SJSA1 (cell line): ENCODE measurements at regions not wholly inside any gene's neighbourhood (a gene's known extent, or its start where the extent isn't known, plus 50 kb on each side); places are given as distances from the start of the nearest gene placed in this dataset.
A peak's percentile ranks its signal among the peaks of the same experiment; 100 is the strongest.
"Not testable (repeated sequence)": the region's sequence is repeated elsewhere in the genome, so short reads cannot be mapped to it uniquely, and the experiment has no call there.

Source experiments
- DNase-seq, 2 experiments: peaks; one replicate each; pipeline ENCODE4 v3.0.0-alpha.2; 2015 to 2020; ENCODE audit warnings: low spot score in 2 of 2, low read depth in 1 of 2
- H3K27ac ChIP-seq: fragments of 250-450 bp; sonication (Bioruptor Pico); 2 replicates; pipeline ENCODE4 v1.5.1; 2020; ENCODE audit warnings: mild to moderate bottlenecking, moderate library complexity
- H3K27me3 ChIP-seq: fragments of 250-450 bp; sonication (Bioruptor Pico); replicated peaks from 2 replicates; pipeline ENCODE4 v1.5.1; 2020; ENCODE audit warnings: mild to moderate bottlenecking, moderate library complexity
- H3K36me3 ChIP-seq: fragments of 250-450 bp; sonication (Bioruptor Pico); 2 replicates; pipeline ENCODE4 v1.5.1; 2020; ENCODE audit warnings: mild to moderate bottlenecking
- H3K4me1 ChIP-seq: fragments of 250-450 bp; sonication (Bioruptor Pico); replicated peaks from 2 replicates; pipeline ENCODE4 v1.6.1; 2021; ENCODE audit warnings: mild to moderate bottlenecking
- H3K4me3 ChIP-seq: fragments of 250-450 bp; sonication (Bioruptor Pico); 2 replicates; pipeline ENCODE4 v1.5.1; 2020; ENCODE audit warnings: mild to moderate bottlenecking
- H3K9me3 ChIP-seq: fragments of 250-450 bp; sonication (Bioruptor Pico); replicated peaks from 2 replicates; pipeline ENCODE4 v1.5.1; 2020; ENCODE audit warnings: mild to moderate bottlenecking

DNA sequence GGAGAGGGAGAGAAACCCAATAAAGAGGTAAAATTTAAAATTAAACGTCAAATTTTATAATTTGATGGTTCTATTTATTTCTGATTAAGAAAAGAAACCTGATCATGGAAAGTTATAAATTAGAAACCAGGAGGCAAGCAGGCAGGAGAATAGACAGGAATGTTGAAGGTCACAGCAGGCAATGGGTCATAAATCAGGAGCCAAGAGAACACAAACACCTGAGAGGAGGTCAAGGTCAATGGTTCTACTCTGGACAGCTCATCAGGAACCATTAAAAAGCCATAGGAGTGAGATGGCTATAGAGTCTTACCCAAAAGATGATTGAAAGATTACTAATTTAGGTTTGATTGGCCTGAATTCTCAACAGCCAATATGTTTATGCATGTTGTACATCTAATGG, 126.9 kb upstream of the HCCS start:
- DNase-seq, result no peak
- Histone ChIP-seq H3K4me3 (no peak overlapping the region), H3K27me3 (no peaks in the 10 kb centered on the region), H3K27ac (no peak overlapping the region), H3K9me3 (no peaks in the 10 kb centered on the region), H3K4me1 (peaks cover 28% of the 10 kb centered on the region), H3K36me3 (no peaks in the 10 kb centered on the region)

DNA sequence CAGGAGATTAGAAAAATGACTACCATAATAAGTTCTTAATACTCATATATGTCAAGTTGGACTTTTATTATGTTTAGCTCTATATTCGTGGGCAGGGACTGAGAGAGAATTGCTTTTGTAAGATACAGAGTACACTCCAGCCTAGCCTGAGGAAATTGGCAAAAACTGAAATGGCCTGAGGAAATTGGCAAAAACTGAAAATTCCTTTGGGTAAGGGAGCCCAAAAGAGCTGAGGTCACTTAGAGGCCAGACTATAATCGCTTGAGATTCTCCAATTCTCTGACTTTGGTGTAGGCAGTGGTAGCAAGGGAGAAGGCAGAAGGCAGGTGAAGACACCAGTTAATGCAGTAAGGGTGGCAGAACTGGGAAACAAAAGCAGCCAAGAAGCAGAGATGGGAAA, 124.5 kb upstream of the HCCS start:
- Histone ChIP-seq H3K36me3 (no peaks in the 10 kb centered on the region), H3K4me1 (peaks cover 37% of the 10 kb centered on the region), H3K9me3 (no peaks in the 10 kb centered on the region), H3K4me3 (no peak overlapping the region), H3K27ac (no peak overlapping the region), H3K27me3 (no peaks in the 10 kb centered on the region)
- DNase-seq, result no peak

DNA sequence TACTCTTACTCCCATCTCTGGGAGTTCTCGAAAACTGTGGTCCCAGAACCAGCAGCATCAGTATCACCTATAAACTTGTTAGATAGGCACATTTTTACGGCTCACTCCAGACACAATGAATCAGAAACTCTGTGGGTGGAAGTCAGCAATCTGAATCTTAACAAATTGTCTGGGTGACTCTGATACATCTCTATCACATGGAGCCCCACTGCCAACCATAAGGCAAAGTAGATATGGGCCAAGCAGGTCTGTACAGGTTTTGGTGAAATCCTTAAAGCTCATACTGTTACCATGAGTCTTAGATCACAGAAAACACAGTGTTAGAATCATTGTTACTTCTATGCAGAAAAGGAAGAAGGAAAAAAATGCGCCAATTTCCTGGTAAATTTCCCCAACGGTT, 122.5 kb upstream of the HCCS start:
- no peaks in the 10 kb centered on the region for H3K9me3 ChIP-seq

DNA sequence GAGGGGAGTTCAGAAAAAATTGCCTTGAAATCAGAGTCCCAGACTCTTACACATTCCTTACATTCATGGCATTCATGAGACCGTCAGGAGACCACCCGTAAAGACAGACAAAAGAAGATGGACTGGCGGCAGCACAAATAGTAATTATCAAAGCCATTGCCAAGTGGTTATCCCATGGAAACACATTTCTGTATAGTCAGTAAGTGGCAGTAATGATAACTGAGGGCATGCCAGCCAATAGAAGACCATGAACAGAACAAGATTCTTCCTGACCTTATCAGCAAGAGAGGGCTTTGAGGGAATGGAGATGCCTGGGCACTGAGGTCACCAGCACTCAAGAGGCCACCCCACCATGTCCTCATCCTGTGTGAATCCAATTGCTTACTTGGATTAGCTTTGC, 121.7 kb upstream of the HCCS start:
- peak overlapping the region; percentile 97 for H3K27ac ChIP-seq
- H3K36me3 ChIP-seq, result no peaks in the 10 kb centered on the region
- H3K27me3 ChIP-seq, result no peaks in the 10 kb centered on the region
- peaks cover 33% of the 10 kb centered on the region for H3K4me1 ChIP-seq
- DNase-seq, result peak; percentile 86 to 90
- no peak overlapping the region for H3K4me3 ChIP-seq
- H3K9me3 ChIP-seq, result no peaks in the 10 kb centered on the region

More for the DNA sequence above, 122.5 kb upstream of the HCCS start:
- H3K36me3 ChIP-seq, result no peaks in the 10 kb centered on the region
- H3K27ac ChIP-seq, result peak overlapping the region; percentile 97
- no peaks in the 10 kb centered on the region for H3K27me3 ChIP-seq
- peak in 1 of 2 experiments; percentile 39 for DNase-seq
- peaks cover 33% of the 10 kb centered on the region for H3K4me1 ChIP-seq
- no peak overlapping the region for H3K4me3 ChIP-seq

DNA sequence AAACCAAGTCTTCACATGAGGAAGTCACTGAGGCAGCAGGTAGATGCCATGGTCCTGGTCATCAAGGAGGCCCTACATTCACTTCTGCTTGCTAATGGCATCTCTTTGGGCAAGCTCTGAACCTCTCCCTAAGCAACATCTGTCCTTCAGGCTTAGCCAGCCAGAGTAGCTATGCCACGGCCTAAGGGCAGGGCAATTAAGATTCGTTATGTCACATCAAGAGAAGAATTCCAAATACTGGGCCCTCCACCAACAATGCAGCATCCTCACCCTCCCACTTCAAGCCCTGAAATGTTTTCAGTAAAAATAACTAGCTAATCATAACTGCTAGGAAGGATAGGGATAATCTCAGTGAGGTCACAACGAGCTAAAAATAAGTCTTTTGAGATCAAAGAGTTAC, 120.7 kb upstream of the HCCS start:
- Histone ChIP-seq H3K9me3 (no peaks in the 10 kb centered on the region), H3K27me3 (no peaks in the 10 kb centered on the region), H3K27ac (peak overlapping the region; percentile 97), H3K4me3 (no peak overlapping the region), H3K4me1 (peaks cover 33% of the 10 kb centered on the region), H3K36me3 (no peaks in the 10 kb centered on the region)
- peak in 1 of 2 experiments; percentile 7 for DNase-seq

DNA sequence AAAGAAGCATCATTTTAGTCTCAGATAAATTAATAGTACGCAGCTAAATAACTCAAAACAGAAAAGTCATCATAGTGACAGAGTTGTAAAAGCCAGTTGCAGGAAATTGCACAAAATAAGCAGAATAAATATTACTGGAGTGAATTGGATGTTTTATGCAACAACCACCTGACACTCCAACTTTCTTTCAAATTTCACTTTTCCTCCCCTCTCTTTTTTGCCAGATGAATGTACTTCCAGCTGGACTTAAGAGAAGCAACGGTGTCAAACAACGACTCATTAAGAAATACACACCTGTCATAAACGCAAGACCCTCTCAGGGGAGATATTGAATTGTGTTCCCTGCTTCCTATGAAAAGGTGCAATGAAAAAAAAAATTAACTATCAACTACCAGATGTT, 120.2 kb upstream of the HCCS start:
- peaks cover 33% of the 10 kb centered on the region for H3K4me1 ChIP-seq
- H3K9me3 ChIP-seq, result no peaks in the 10 kb centered on the region
- H3K27ac ChIP-seq, result peak overlapping the region; percentile 97
- no peak for DNase-seq
- no peak overlapping the region for H3K4me3 ChIP-seq
- no peaks in the 10 kb centered on the region for H3K36me3 ChIP-seq
- H3K27me3 ChIP-seq, result no peaks in the 10 kb centered on the region

DNA sequence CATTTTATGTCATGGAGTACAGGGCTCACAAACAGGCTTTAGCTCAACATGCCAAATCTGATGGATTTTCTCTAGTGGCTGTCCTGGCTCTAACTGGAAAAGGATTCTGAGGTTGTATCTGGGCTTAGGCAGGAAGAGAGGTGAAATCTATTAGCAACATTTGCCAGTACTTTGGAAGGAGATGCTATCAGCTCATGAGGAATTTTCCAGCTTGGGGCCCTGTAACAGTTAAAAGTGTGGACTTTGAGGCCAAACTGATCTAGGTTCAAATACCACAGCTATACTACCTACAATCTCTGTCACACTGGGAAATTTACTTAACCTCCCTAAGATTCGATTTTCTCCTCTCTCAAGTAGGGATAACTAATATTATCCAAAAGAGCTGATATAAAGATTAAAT, 119.0 kb upstream of the HCCS start:
- H3K9me3 ChIP-seq, result no peaks in the 10 kb centered on the region
- peaks cover 33% of the 10 kb centered on the region for H3K4me1 ChIP-seq
- no peaks in the 10 kb centered on the region for H3K36me3 ChIP-seq
- no peak overlapping the region for H3K4me3 ChIP-seq
- H3K27me3 ChIP-seq, result no peaks in the 10 kb centered on the region
- no peak for DNase-seq
- H3K27ac ChIP-seq, result no peak overlapping the region

DNA sequence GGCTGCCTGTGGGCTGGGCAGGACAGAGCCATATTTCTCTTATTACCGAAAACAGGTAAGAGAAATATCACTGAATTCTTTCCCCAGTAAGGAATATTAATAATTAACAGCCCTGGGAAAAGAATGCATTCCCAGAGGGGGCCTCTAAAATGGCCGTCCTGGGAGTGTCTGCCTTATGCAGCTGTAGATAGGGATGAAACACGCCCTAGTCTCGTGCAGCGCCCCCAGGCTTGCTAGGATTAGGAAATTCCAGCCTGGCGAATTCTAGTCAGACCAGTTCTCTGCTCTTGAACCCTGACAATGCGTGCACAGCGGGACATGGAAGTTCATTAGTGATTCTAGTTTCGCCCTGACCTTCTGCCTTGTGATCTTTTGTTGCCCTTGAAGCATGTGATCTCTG, 104.1 kb upstream of the HCCS start:
- DNase-seq, H3K27me3 ChIP-seq, H3K4me1 ChIP-seq, H3K9me3 ChIP-seq, H3K27ac ChIP-seq, H3K36me3 ChIP-seq, H3K4me3 ChIP-seq: not testable (repeated sequence)

DNA sequence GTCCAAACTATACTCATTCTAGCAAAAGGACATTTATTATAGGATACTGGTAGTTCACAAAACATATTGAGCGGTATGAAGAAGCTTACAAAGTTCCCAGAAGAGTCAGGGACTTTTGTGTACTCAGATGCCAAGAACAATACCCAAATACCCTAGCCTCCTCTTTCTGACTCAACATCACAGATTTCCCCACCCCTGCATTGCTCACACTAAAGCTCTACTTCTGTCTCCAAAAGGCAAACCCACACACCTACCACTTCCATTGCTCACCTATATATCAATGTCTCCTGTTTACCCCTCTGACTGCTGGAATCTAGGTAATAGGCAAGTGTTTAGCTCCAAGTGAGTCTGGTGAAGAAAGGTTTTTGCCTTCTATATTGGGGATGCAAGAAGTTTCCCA, 100.7 kb upstream of the HCCS start:
- no peaks in the 10 kb centered on the region for H3K36me3 ChIP-seq

DNA sequence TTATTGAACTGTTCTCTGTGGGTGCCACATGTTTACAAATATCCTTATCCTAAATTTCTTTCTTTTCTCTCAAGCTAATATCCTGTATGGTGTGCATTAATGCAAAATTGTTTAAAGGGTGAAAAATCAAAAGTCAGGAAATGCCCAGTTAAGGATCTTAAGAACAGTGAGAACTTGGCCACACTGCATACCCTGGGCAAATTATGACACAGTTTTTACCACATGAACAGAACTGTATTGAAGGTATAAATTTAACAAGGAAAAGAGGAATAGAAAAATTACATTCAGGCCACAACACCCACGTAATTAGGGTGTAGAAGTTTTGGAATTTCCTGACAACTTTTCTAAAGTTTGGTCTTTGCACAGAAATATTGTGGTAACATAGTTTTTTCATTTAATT, 94.4 kb upstream of the HCCS start:
- no peak overlapping the region for H3K4me3 ChIP-seq
- no peaks in the 10 kb centered on the region for H3K9me3 ChIP-seq
- no peaks in the 10 kb centered on the region for H3K27me3 ChIP-seq
- H3K27ac ChIP-seq, result no peak overlapping the region
- no peak for DNase-seq
- H3K4me1 ChIP-seq, result no peaks in the 10 kb centered on the region
- H3K36me3 ChIP-seq, result no peaks in the 10 kb centered on the region

More for the DNA sequence above, 100.7 kb upstream of the HCCS start:
- H3K9me3 ChIP-seq, result no peaks in the 10 kb centered on the region
- H3K4me3 ChIP-seq, result no peak overlapping the region
- H3K27me3 ChIP-seq, result no peaks in the 10 kb centered on the region
- H3K27ac ChIP-seq, result no peak overlapping the region
- no peak for DNase-seq
- no peaks in the 10 kb centered on the region for H3K4me1 ChIP-seq

DNA sequence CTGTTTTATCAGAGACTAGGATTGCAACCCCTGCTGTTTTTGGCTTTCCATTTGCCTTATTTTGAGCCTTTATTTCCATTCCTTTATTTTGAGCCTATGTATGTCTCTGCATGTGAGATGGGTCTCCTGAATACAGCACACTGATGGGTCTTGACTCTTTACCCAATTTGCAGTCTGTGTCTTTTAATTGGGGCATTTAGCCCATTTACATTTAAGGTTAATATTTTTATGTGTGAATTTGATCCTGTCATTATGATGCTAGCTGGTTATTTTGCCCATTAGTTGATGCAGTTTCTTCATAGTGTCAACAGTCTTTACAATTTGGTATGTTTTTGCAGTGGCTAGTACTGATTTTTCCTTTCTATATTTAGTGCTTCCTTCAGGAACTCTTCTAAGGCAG, 88.5 kb upstream of the HCCS start:
- not testable (repeated sequence) for H3K4me3 ChIP-seq, H3K27ac ChIP-seq, DNase-seq, H3K27me3 ChIP-seq, H3K9me3 ChIP-seq, H3K4me1 ChIP-seq, H3K36me3 ChIP-seq

DNA sequence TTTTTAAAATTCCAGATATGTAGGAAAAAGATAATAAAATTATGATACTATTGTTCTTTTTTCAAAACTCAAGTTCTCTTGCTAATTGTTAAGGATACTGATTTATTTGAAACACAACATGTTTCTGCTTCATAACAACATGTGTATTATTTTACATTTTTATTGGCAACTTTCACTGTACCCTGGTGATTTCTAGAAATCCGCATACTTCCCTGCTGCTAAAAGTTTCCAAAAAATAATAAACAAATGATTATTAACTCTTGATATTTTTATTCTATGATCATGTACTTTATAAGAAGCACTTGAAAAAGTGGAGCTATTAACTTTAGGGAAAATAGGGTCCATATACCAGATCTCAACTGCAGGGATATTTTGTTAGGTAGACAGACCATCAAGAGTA, 71.2 kb upstream of the HCCS start:
- Histone ChIP-seq H3K27me3 (no peaks in the 10 kb centered on the region), H3K27ac (no peak overlapping the region), H3K4me3 (no peak overlapping the region), H3K9me3 (no peaks in the 10 kb centered on the region), H3K36me3 (no peaks in the 10 kb centered on the region), H3K4me1 (no peaks in the 10 kb centered on the region)
- no peak for DNase-seq

DNA sequence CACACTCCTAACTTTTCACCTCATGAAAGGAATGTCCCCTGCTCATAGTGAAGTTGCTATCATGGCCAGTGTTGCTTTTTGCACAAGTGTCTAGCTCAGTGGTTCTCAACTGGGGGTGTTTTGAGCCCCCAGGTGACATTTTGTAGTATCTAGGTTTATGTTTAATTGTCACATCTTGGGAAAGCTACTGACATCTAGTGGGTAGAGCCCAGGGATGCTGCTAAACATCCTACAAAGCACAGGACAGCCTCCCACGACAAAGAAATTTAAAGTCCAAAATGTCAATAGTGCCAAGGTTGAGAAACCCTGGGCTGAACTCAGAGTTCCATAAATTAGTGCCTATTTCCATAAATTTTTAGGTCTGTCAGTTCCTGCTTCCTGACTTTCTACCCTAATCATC, 70.7 kb upstream of the HCCS start:
- no peaks in the 10 kb centered on the region for H3K9me3 ChIP-seq
- no peak overlapping the region for H3K27ac ChIP-seq
- H3K27me3 ChIP-seq, result no peaks in the 10 kb centered on the region
- H3K4me1 ChIP-seq, result no peaks in the 10 kb centered on the region
- no peaks in the 10 kb centered on the region for H3K36me3 ChIP-seq
- H3K4me3 ChIP-seq, result no peak overlapping the region
- DNase-seq, result no peak

DNA sequence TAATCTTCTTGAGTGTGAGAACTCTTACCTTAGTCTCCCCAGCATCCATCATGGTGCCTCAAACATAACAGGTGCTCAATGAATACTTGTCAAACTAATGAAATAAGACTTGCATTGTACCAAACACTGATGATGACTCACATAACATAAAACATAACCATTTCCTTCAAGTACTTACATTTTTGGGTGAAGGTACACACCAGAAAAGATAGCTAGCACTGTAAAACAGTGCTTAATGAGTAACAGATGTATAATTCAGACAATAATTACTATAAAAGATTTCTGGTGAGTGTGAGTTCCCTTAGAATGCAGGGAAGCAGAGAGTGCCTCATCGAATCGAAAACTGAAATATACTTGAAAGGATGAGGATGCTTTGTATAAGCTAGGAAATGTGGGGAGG, 70.1 kb upstream of the HCCS start:
- Histone ChIP-seq H3K36me3 (no peaks in the 10 kb centered on the region), H3K27me3 (no peaks in the 10 kb centered on the region), H3K4me3 (no peak overlapping the region), H3K4me1 (no peaks in the 10 kb centered on the region), H3K27ac (no peak overlapping the region), H3K9me3 (no peaks in the 10 kb centered on the region)
- DNase-seq, result no peak

DNA sequence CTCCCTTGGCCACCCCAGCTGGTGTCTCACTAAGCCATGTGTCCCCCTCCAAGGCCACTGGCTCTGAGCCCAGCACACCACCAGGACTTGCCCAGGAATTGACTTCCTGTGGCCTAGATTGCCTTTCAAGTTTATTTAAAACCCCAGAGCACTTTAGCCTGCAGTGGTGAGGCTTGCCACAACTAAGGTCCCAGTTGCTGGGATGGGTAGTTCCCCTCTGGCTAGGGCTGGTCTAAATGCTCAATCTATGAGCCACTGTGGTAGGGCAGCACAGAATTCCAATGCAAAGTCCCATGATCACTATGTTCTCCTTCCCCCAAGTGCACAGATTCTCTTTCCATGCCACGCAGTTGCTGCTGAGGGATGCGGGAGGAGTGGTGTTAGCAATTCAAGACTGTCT, 61.1 kb upstream of the HCCS start:
- DNase-seq, result no peak
- H3K4me3 ChIP-seq, result no peak overlapping the region

More for the DNA sequence above, 61.1 kb upstream of the HCCS start:
- H3K4me1 ChIP-seq, result peaks cover 22% of the 10 kb centered on the region
- H3K9me3 ChIP-seq, result no peaks in the 10 kb centered on the region
- H3K36me3 ChIP-seq, result no peaks in the 10 kb centered on the region
- H3K27me3 ChIP-seq, result no peaks in the 10 kb centered on the region
- no peak overlapping the region for H3K27ac ChIP-seq
